ENCODE measurements at regions not wholly inside any gene's neighbourhood (a gene's known extent, or its start where the extent isn't known, plus 50 kb on each side); places are given as distances from the start of the nearest gene placed in this dataset.

DNA sequence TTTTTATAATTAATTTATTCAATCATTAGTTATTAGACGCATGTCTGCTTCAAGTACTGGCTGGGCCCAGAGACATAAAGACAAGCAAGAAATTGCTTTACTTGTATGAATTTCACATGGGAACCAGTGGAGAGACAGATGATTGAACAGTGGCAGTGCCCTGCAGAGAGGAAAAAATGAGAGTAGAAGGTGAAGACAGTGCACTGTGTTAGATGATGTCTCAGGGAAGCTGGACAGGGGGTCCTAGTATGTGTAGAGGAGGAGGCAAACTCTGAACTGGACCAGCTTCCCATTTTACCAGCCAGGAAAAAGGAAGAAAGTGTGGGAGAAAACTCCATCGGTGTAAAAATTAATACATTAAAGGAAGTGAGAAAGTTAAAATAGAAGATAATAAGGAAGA is 126.0 kb downstream of the BACH1 start:
- TF ChIP-seq REST (IDR thresholded peaks at IDR 0.05; ENCODE audit: low read depth) (no peak), CEBPB (IDR thresholded peaks at IDR 0.05) (no peak), EP300 (IDR thresholded peaks at IDR 0.05; ENCODE audit: borderline replicate concordance) (no peak), FOXM1 (IDR thresholded peaks at IDR 0.05; ENCODE audit: borderline replicate concordance, low read depth) (no peak), RAD21 (IDR thresholded peaks at IDR 0.05; ENCODE audit: low read depth) (no peak), CREB1 (IDR thresholded peaks at IDR 0.05; ENCODE audit: low read depth) (no peak), TAF1 (IDR thresholded peaks at IDR 0.05; ENCODE audit: low read depth) (no peak), USF1 (IDR thresholded peaks at IDR 0.05) (no peak), NFIC (IDR thresholded peaks at IDR 0.05) (no peak), ZBTB7A (IDR thresholded peaks at IDR 0.05; ENCODE audit: low read depth) (no peak), YY1 (IDR thresholded peaks at IDR 0.05; ENCODE audit: low read depth) (no peak), TCF12 (IDR thresholded peaks at IDR 0.05; ENCODE audit: low read depth) (no peak)
- TF ChIP-seq, protein P1, sequence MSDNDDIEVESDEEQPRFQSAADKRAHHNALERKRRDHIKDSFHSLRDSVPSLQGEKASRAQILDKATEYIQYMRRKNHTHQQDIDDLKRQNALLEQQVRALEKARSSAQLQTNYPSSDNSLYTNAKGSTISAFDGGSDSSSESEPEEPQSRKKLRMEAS (IDR thresholded peaks at IDR 0.05) = no peak
